HG03060 (cell line): ENCODE measurements at regions not wholly inside any gene's neighbourhood (a gene's known extent, or its start where the extent isn't known, plus 50 kb on each side); places are given as distances from the start of the nearest gene placed in this dataset.

Experiments
- ATAC-seq: cut with Tn5 transposase; IDR thresholded peaks from one replicate; pipeline ENCODE4 v1.9.1; 2021; ENCODE audit warnings: low read depth, moderate number of reproducible peaks; ENCODE audit not compliant: unreplicated experiment

GRCh38 chr5:124996023-124996763, 249.8 kb upstream of the ZNF608 start:
- ATAC-seq = no peak

- ATAC-seq = no peak
These were observed 250.3 kb upstream of the ZNF608 start for GRCh38 chr5:124996764-124997077.

- ATAC-seq = no peak
These were observed 250.9 kb upstream of the ZNF608 start for GRCh38 chr5:124997186-124997893.

GRCh38 chr5:124998520-124998919, 252.1 kb upstream of the ZNF608 start:
- no peak for ATAC-seq

- ATAC-seq = no peak
These were observed 256.5 kb upstream of the ZNF608 start for GRCh38 chr5:125002727-125003598.

- ATAC-seq = no peak
These were observed 257.6 kb upstream of the ZNF608 start for GRCh38 chr5:125004009-125004408.

- no peak for ATAC-seq
These were observed 258.8 kb upstream of the ZNF608 start for GRCh38 chr5:125005266-125005665.

- ATAC-seq = peak; percentile 34
These were observed 259.7 kb upstream of the ZNF608 start for GRCh38 chr5:125006011-125006685.

GRCh38 chr5:125010356-125010755, 263.9 kb upstream of the ZNF608 start:
- no peak for ATAC-seq

GRCh38 chr5:125011014-125011413, 264.6 kb upstream of the ZNF608 start:
- ATAC-seq = no peak

- ATAC-seq = no peak
These were observed 265.0 kb upstream of the ZNF608 start for GRCh38 chr5:125011419-125011818.

- no peak for ATAC-seq
These were observed 265.5 kb upstream of the ZNF608 start for GRCh38 chr5:125011947-125012346.

- no peak for ATAC-seq
These were observed 266.4 kb upstream of the ZNF608 start for GRCh38 chr5:125012727-125013451.

GRCh38 chr5:125014202-125014601, 267.8 kb upstream of the ZNF608 start:
- ATAC-seq = no peak

GRCh38 chr5:125017796-125018195, 271.4 kb upstream of the ZNF608 start:
- no peak for ATAC-seq

GRCh38 chr5:125023673-125024072, 277.2 kb upstream of the ZNF608 start:
- no peak for ATAC-seq

GRCh38 chr5:125026867-125027731, 280.7 kb upstream of the ZNF608 start:
- ATAC-seq = no peak

GRCh38 chr5:125032286-125032685, 285.8 kb upstream of the ZNF608 start:
- no peak for ATAC-seq

- ATAC-seq = no peak
These were observed 287.2 kb upstream of the ZNF608 start for GRCh38 chr5:125033602-125034001.
